Activated naive CD8-positive, alpha-beta T cell treated with anti-CD3 and anti-CD28 coated beads for 36 hours (primary cell): ENCODE measurements at regions not wholly inside any gene's neighbourhood (a gene's known extent, or its start where the extent isn't known, plus 50 kb on each side); places are given as distances from the start of the nearest gene placed in this dataset.
A peak's percentile ranks its signal among the peaks of the same experiment; 100 is the strongest.
"Not testable (repeated sequence)": the region's sequence is repeated elsewhere in the genome, so short reads cannot be mapped to it uniquely, and the experiment has no call there.

Source experiments
- DNase-seq: peaks from one replicate; pipeline ENCODE4 v3.0.0; 2021
- H3K27ac Mint-ChIP-seq: one replicate; pipeline ENCODE4 v1.8.0; 2022; ENCODE audit warnings: mild to moderate bottlenecking, moderate library complexity, mixed read lengths
- H3K27me3 Mint-ChIP-seq: one replicate; pipeline ENCODE4 v1.8.0; 2022; ENCODE audit warnings: mild to moderate bottlenecking, mixed read lengths
- H3K36me3 Mint-ChIP-seq: one replicate; pipeline ENCODE4 v1.8.0; 2021; ENCODE audit warnings: mild to moderate bottlenecking, mixed read lengths
- H3K4me1 Mint-ChIP-seq: one replicate; pipeline ENCODE4 v1.8.0; 2021; ENCODE audit warnings: mixed read lengths
- H3K4me3 Mint-ChIP-seq: one replicate; pipeline ENCODE4 v1.8.0; 2022; ENCODE audit warnings: mild to moderate bottlenecking, moderate library complexity, mixed read lengths
- H3K9me3 Mint-ChIP-seq: one replicate; pipeline ENCODE4 v1.8.0; 2022; ENCODE audit warnings: mixed read lengths

DNA sequence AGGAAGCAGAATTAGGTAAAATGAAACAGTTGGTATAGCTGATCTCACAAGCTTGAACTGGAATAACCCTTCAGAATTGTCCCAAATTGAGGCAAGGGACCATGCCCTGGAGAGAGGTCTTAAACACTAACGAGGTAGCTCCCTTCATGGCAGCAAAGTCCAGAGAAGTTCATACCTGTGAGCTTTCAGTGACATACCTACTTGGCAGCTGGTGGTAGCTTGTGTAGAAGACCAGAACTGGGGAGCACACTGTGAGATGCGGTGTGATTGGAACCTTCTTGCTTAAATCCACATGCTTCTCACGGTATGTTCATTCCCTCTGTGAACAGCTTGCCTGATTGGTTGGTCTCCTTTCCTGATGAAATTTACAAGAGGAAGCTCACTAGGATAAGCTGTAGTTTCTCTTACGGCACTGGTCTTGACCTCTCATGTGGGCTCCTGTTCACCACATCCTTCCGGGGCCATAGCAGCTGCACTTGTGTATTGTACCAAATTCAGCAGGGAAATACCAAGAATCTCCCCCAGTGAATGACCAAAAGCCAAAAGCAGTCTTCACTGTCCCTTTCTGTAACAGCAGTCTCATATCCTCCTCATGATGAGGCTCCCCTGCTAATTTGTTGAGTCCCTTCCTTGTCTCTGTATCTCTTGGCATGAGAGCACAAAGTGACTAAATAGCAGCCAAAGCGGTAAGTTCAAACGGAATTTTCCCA is 483.7 kb upstream of the FRG2C start:
- Mint-ChIP-seq H3K9me3 (peaks cover 1% of the 10 kb centered on the region), H3K36me3 (no peaks in the 10 kb centered on the region), H3K4me3 (no peak overlapping the region), H3K27ac (no peak overlapping the region), H3K4me1 (no peaks in the 10 kb centered on the region), H3K27me3 (no peaks in the 10 kb centered on the region)
- DNase-seq: no peak

DNA sequence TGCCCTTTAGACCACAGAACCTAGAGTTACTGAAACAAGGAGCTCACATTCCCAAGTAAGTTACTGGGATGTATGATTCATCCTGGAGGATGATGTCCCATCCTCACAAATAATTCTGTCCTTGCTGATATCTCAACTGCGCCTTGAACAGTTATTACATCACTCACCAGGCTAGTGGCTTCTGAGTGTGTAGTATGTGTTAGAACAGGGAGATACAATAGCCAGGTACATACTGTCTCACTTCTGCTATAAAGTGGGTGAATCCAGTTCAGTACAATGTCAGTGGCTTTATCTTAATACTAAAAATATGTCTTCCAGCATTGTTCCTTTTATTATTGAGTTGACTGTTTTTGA is 483.2 kb upstream of the FRG2C start:
- Mint-ChIP-seq H3K4me1 (no peaks in the 10 kb centered on the region), H3K4me3 (no peak overlapping the region), H3K27ac (no peak overlapping the region), H3K27me3 (no peaks in the 10 kb centered on the region), H3K9me3 (peaks cover 1% of the 10 kb centered on the region), H3K36me3 (no peaks in the 10 kb centered on the region)
- no peak for DNase-seq

DNA sequence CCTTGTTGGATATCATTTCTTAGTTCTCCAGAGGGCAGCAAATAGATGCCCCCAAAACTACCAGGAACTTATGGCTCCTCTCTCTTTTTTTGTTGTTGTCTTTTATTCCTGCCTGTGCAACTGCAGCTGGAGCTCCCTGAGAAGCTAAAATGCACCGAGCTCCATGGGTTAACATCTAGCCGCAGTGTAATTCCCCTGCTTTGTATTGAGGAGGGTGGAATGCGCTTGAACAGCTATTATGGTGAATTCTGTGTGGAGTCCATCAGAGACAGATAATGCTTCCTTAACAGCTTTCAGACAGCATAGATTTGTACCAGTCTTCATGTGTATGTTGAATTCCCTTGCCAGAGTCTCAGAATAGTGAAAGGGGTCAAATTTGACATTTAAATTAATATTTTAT is 475.2 kb upstream of the FRG2C start:
- H3K4me3 Mint-ChIP-seq: no peak overlapping the region
- no peaks in the 10 kb centered on the region for H3K9me3 Mint-ChIP-seq
- no peaks in the 10 kb centered on the region for H3K4me1 Mint-ChIP-seq
- no peak for DNase-seq
- H3K27ac Mint-ChIP-seq: no peak overlapping the region
- H3K36me3 Mint-ChIP-seq: no peaks in the 10 kb centered on the region
- peaks cover 13% of the 10 kb centered on the region for H3K27me3 Mint-ChIP-seq

DNA sequence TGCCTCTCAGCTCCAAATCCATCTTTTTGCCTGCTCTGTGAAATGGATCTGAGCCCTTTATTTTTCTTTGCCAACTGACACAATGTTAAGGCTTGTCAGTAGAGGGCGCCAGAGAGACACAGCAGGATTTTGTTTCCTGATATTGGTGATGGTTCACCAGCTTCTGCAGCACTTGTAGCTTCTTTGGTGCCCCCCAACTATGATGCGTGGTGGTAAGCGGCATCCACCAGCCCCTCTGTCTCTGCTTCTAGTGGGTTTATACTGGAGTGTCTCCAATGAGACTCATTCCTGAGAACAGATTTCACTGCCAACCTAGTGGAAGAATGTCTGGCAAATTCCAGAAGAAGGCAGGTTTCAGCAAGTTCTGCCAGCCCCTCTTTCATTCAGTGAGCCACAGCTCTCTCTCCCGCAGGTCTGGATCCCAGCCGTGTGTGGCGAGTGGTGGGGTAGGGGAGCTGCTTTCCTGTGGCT is 471.9 kb upstream of the FRG2C start:
- peak; percentile 28 for DNase-seq
- Mint-ChIP-seq H3K9me3 (no peaks in the 10 kb centered on the region), H3K27ac (no peak overlapping the region), H3K4me3 (no peak overlapping the region), H3K36me3 (no peaks in the 10 kb centered on the region), H3K27me3 (peaks cover 13% of the 10 kb centered on the region), H3K4me1 (no peaks in the 10 kb centered on the region)

DNA sequence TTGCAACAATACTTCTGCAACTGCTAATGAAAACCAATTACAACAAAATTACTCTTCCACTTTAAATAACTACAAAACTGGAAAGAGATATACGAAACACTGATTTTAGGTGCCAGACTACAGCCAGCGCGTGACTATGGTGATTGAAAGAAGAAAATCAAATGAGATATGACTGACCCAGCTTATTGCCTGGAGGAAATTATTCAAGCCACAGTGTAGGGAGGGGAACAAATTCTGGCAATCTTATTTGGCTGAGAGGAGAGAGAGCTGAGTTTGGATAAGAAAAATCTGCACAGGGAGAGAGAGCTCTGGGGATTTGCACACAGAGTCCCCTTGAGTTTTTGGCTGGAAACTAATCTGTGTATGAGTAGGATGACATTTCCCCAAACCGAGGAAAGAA is 470.3 kb upstream of the FRG2C start:
- Mint-ChIP-seq H3K9me3 (no peaks in the 10 kb centered on the region), H3K4me1 (no peaks in the 10 kb centered on the region), H3K4me3 (no peak overlapping the region), H3K36me3 (no peaks in the 10 kb centered on the region), H3K27ac (no peak overlapping the region), H3K27me3 (peaks cover 9% of the 10 kb centered on the region)
- no peak for DNase-seq

DNA sequence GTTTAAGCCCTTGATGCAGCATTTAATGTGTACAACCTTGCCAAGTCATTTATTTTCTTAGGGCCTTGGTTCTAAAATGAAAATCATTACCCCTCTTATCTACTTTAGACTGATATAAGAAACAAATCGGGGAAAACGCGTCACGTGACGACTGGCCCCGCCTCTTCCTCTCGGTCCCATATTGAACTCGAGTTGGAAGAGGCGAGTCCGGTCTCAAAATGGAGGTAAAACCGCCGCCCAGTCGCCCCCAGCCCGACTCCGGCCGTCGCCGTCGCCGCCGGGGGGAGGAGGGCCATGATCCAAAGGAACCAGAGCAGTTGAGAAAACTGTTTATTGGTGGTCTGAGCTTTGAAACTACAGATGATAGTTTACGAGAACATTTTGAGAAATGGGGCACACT is 449.8 kb upstream of the FRG2C start:
- H3K27ac Mint-ChIP-seq, DNase-seq, H3K27me3 Mint-ChIP-seq, H3K36me3 Mint-ChIP-seq, H3K9me3 Mint-ChIP-seq, H3K4me3 Mint-ChIP-seq, H3K4me1 Mint-ChIP-seq: not testable (repeated sequence)

DNA sequence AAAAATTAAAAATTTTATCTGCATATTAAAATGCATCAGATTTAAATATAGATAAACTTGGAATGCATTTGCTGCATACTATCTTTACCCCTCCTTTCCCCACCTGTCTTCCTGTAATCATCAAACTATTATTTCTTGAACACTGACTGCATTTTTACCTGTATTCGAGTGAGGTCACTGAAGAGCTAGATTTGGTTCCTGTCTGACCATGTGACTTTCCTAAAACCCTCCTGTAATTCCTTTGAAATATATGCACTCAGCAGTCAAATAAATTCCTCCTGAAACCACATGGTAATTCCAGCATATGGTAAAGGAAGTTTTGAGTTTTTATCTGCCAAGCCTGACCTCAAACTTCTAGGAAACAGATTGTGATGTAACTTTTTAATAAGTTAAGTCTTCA is 445.6 kb upstream of the FRG2C start:
- Mint-ChIP-seq H3K9me3 (no peaks in the 10 kb centered on the region), H3K27ac (no peak overlapping the region), H3K4me3 (no peak overlapping the region), H3K36me3 (no peaks in the 10 kb centered on the region), H3K4me1 (no peaks in the 10 kb centered on the region), H3K27me3 (peaks cover 7% of the 10 kb centered on the region)
- no peak for DNase-seq

DNA sequence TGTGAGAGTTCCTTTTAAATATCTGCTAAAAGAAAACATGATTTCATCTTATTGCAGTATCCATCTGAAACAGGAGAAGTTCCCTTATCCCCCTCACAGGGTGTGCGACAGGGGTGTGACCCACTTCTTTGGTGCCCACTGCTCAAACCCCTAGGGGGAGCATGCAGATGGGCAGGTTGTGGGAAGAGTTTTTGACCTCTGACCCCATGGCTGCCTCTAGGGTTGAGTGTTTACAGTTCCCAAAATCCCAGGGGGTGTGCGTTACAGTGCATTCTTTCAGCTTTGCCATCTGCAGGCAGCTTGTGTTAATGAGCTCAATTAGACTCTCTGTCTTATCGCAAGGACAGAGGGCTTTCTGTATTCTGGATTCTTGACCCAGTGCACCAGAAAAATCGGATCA is 443.2 kb upstream of the FRG2C start:
- no peak for DNase-seq
- no peaks in the 10 kb centered on the region for H3K9me3 Mint-ChIP-seq
- H3K27ac Mint-ChIP-seq: no peak overlapping the region
- H3K4me1 Mint-ChIP-seq: no peaks in the 10 kb centered on the region
- H3K36me3 Mint-ChIP-seq: no peaks in the 10 kb centered on the region
- H3K27me3 Mint-ChIP-seq: peaks cover 3% of the 10 kb centered on the region
- no peak overlapping the region for H3K4me3 Mint-ChIP-seq

DNA sequence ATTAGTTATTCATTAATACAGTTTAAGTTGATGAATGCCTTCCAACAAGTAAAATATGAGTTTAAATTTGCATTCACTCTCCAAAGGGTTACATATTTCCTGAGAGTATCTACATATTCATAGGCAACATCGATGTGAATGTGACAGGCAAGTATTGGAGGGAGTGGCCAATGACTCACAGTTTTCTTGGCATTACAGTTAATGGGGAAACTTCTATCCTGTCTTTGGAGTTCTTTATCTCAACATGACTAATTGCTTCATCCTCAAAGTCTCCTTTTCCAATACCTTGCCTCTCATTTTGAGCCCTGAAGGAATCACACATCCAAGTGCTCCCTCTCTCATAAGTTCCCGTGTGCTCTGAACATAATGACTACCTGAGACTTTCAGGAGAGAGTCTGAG is 439.7 kb upstream of the FRG2C start:
- DNase-seq: no peak
- Mint-ChIP-seq H3K27me3 (peaks cover 13% of the 10 kb centered on the region), H3K4me1 (no peaks in the 10 kb centered on the region), H3K36me3 (no peaks in the 10 kb centered on the region), H3K4me3 (no peak overlapping the region), H3K27ac (no peak overlapping the region), H3K9me3 (no peaks in the 10 kb centered on the region)

DNA sequence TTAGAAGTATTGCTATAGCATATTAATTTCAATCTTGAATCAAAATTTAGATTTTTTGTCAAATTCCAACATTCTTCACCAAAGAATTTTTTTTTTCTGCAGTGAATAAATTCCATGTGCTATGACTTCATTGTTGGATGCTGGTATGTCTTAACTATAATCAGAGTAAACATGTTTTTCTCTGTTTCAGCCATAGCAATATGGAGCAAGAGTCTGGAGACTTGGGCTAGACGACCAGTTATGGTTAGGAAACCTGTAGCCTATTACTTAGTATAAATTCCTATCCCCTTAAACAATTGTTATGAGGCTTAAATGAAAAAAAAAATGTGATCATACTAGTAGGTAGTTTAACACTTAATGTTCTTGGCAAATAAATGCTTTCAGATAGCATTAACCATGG is 431.9 kb upstream of the FRG2C start:
- no peak for DNase-seq
- no peaks in the 10 kb centered on the region for H3K36me3 Mint-ChIP-seq

DNA sequence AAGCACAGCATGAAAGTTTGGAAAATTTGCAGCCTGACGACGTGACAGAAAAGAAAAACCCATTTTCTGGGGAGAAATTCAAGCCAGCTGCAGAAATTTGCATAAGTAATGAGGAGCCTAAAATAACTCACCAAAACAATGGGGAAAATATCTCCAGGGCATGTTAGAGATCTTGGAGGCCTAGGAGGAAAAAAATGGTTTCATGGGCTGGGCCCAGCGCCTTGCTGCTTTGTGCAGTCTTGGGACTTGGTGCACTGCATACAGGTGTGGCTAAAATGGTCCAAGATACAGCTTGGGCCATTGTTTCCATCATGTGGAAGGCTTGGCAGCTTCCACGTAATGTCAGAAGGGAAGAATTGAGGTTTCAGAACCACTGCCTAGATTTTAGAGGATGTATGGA is 428.5 kb upstream of the FRG2C start:
- Mint-ChIP-seq H3K4me1 (no peaks in the 10 kb centered on the region), H3K9me3 (no peaks in the 10 kb centered on the region), H3K27me3 (peaks cover 24% of the 10 kb centered on the region), H3K4me3 (no peak overlapping the region), H3K36me3 (no peaks in the 10 kb centered on the region), H3K27ac (no peak overlapping the region)
- no peak for DNase-seq

More for the DNA sequence above, 431.9 kb upstream of the FRG2C start:
- no peak overlapping the region for H3K27ac Mint-ChIP-seq
- H3K4me3 Mint-ChIP-seq: no peak overlapping the region
- no peaks in the 10 kb centered on the region for H3K9me3 Mint-ChIP-seq
- peaks cover 21% of the 10 kb centered on the region for H3K27me3 Mint-ChIP-seq
- H3K4me1 Mint-ChIP-seq: no peaks in the 10 kb centered on the region

DNA sequence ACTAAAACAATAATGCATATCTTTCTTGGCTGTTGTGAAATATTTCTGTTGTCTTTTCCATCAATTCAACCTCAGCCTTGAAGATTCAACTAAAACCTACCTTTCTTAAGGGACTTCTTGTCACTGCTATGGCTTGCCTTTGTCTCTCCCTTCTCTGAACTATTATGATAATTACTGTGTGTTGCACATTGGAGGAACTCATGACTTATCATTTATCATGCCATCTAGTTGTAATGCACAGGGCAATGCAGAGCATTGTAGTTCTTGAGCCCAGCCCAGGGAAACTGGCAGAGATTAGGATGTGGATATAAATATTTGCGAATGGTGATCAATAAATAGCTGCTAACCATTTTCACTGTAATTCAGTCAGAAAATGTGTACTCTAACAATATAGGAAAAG is 427.1 kb upstream of the FRG2C start:
- Mint-ChIP-seq H3K27ac (no peak overlapping the region), H3K4me3 (no peak overlapping the region), H3K4me1 (no peaks in the 10 kb centered on the region), H3K36me3 (no peaks in the 10 kb centered on the region), H3K27me3 (peaks cover 24% of the 10 kb centered on the region), H3K9me3 (no peaks in the 10 kb centered on the region)
- DNase-seq: no peak

DNA sequence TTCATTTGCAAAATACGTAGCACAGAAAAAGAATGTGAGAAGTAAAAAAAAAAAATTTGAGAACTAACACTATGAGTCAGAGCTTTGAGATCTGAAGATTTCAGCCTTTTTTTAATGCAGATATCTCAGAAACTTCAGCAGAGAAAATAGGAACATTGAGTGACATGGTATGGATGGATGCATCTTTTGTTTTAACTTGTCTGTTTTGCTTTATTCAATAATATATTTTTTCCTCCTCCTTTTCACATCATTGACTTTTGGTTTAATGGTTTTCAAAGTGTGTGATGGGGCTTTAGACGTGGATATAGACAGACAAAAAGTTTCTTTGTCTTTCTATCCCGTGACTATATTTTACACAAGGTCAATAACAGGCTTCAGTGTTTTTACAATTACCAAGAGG is 426.7 kb upstream of the FRG2C start:
- H3K4me3 Mint-ChIP-seq: no peak overlapping the region
- H3K4me1 Mint-ChIP-seq: no peaks in the 10 kb centered on the region
- no peak for DNase-seq
- no peak overlapping the region for H3K27ac Mint-ChIP-seq
- H3K9me3 Mint-ChIP-seq: no peaks in the 10 kb centered on the region
- peaks cover 24% of the 10 kb centered on the region for H3K27me3 Mint-ChIP-seq
- no peaks in the 10 kb centered on the region for H3K36me3 Mint-ChIP-seq

DNA sequence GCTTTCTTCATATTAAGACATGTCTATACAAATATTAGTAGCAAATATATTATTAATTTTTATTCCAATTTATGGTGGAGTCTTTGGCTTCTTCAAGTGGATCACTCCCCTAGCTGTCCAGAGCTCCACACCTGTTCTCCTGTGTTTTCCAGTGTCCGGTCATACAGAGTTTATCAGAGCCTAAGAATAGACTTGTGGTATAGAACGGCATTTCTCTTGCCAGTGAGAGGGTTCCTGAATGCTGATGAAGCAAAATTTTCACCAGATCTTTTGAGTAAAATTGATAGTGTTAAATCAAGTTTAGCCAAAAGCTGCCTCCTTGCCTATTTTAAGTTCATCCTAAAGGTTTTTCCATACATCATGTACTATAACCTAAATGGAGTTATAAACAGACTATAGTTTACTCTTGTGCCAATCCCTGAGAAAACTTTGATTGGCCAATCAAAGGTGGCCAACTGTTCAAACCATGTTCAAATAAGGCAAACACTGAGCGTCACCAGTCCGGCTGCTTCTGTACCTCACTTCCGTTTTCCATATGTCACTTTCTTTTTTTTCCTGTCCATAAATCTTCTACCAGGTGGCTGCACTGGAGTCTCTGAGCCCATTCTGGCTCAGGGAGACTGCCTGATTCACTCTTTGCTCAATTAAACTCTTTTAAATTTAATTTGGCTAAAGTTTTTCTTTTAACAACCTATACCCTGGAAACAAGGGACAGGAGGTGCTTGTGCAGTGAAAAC is 422.7 kb upstream of the FRG2C start:
- H3K36me3 Mint-ChIP-seq, H3K4me3 Mint-ChIP-seq, H3K27ac Mint-ChIP-seq, H3K4me1 Mint-ChIP-seq, DNase-seq, H3K9me3 Mint-ChIP-seq: not testable (repeated sequence)
- H3K27me3 Mint-ChIP-seq: peaks cover 19% of the 10 kb centered on the region

DNA sequence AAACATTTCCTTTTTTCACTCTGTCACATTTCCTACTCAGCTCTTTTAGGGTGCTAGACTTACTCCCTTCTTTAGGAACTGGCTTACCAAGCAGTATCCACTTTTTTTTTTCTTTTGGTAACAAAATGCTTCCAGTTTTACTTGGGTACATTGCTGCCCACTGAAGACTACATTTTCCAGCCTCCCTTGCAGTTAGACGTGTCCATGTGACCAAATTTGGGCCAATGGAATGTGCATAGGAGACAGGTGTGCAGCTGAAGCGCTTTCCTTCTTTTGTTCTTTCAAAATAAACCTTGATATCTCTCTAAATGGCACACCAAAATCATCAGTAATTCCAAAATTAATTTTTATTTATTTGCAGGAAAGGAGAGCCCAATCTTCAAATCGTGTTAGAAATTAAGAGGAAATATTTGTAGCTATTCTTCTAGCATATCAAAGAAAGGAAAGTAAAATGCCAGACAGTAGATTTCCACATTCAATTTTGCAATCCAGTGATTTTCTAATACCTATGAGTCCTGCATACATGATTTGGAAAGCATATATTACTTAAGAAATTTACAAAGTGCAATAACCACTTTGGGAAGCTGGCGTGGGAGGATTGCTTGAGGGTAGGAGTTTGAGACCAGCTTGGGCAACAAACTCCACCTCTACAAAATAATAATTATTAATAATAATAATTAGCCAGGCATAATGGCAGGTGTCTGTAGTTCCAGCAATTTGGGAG is 422.0 kb upstream of the FRG2C start:
- H3K27me3 Mint-ChIP-seq: peaks cover 13% of the 10 kb centered on the region
- no peak for DNase-seq
- H3K36me3 Mint-ChIP-seq: no peaks in the 10 kb centered on the region
- no peaks in the 10 kb centered on the region for H3K4me1 Mint-ChIP-seq
- H3K4me3 Mint-ChIP-seq: no peak overlapping the region
- no peaks in the 10 kb centered on the region for H3K9me3 Mint-ChIP-seq
- H3K27ac Mint-ChIP-seq: no peak overlapping the region
